ENCODE measurements at regions not wholly inside any gene's neighbourhood (a gene's known extent, or its start where the extent isn't known, plus 50 kb on each side); places are given as distances from the start of the nearest gene placed in this dataset.

DNA sequence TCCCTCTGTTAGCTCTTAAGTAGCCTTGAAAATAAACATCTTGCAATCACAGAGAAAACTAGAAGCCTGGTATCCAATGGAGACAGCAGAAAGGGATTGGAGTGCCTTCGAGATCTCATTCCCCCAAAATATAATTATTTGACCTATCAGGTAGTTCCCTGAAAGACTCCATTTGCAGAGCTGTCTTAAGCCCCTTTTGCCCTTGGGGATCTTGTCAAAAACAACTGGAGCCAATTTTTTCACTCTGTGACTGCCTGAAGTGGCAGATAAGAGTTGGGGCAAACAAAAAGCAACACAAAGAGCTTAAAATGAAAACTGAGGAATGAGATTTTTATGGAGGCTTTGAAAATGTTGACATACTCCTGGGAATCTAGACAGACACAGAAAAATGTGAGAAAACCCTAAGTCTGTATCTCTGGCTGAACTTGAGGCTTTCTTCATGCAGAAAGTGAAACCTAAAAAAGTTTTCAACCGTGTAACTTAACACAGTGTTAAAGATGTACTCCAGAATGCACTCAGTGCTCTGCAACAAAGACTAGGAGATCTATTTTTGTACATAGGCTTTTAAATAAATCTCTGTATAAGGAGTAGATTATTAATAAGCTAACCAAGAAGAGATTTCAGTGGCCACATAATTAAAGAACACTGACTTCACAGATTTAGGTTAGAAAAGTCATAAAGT is 971.1 kb upstream of the MAN1A1 start:
- CTCF ChIA-PET (ENCODE audit: low intra/inter-chr PET ratio), result no interaction called here
- BruUV-seq (replicated peaks), result no TSS peak
- WGBS (ENCODE audit: insufficient coverage, low coverage, missing lambda C conversion rate), result 2% methylated on average over 2 of the region's 2 CpGs
- no peaks in the 10 kb centered on the region for H4K20me1 ChIP-seq (replicated peaks; ENCODE audit: control insufficient read depth, insufficient read depth, low read length)
- in situ Hi-C loops (cut with MboI) (no loop called here), intact Hi-C loops (cut with micrococcal nuclease) (no loop called here)
- H3K27ac ChIP-seq (ENCODE audit: extremely low read depth, low read depth, low read length), result no peak overlapping the region
- POLR2A ChIA-PET, result no interaction called here
- H3K36me3 ChIP-seq (ENCODE audit: control insufficient read depth, insufficient read depth, low read length), result no peaks in the 10 kb centered on the region
- no peak overlapping the region for H3K4me2 ChIP-seq (ENCODE audit: insufficient read depth, low read length)
- H3K79me2 ChIP-seq (ENCODE audit: control insufficient read depth, insufficient read depth, low read length), result no peaks in the 10 kb centered on the region
- H3K4me1 ChIP-seq (replicated peaks in 1 of 2; ENCODE audit: control insufficient read depth in 2 of 2, insufficient read depth in 2 of 2, low read length in 2 of 2), result no peaks in the 10 kb centered on the region
- no peak overlapping the region for H2AFZ ChIP-seq (ENCODE audit: low read depth, low read length)
- DNase-seq (ENCODE audit: extremely low read depth in 1 of 4, low spot score in 3 of 4), result no peak
- H3K4me3 ChIP-seq, result no peak overlapping the region
- no peak for ATAC-seq
- H3K27me3 ChIP-seq (ENCODE audit: control insufficient read depth in 2 of 2, insufficient read depth in 2 of 2, low read length in 2 of 2), result no peaks in the 10 kb centered on the region
- H3K9me1 ChIP-seq (ENCODE audit: control insufficient read depth, insufficient read depth, low read length), result no peaks in the 10 kb centered on the region
- H3K9ac ChIP-seq (ENCODE audit: insufficient read depth in 1 of 2, low read depth in 2 of 2, low read length in 2 of 2), result no peak overlapping the region
- no peaks in the 10 kb centered on the region; the same call in 1 of the 2 replicates for H3K9me3 ChIP-seq (replicated peaks; ENCODE audit: control insufficient read depth, insufficient read depth, low read depth, low read length)
- FAIRE-seq, result no peak
- TF ChIP-seq ATF2 (CRISPR knock-in tag; IDR thresholded peaks at IDR 0.05) (no peak), BDP1 (IDR thresholded peaks at IDR 0.05; ENCODE audit: insufficient read depth, insufficient read length) (no peak), ZNF507 (tag; conservative IDR thresholded peaks at IDR 0.05) (no peak)

- 11% methylated on average over 1 of the region's 1 CpG for WGBS (ENCODE audit: insufficient coverage, low coverage, missing lambda C conversion rate)
- H3K4me1 ChIP-seq (replicated peaks in 1 of 2; ENCODE audit: control insufficient read depth in 2 of 2, insufficient read depth in 2 of 2, low read length in 2 of 2), result no peaks in the 10 kb centered on the region
- no peak for TF ChIP-seq NFE2 (IDR thresholded peaks at IDR 0.05; ENCODE audit: low read depth)
- no peak for TF ChIP-seq PPARD (CRISPR knock-in tag; IDR thresholded peaks at IDR 0.05)
- no peak for TF ChIP-seq MED1 (CRISPR knock-in tag; IDR thresholded peaks at IDR 0.05; ENCODE audit: borderline replicate concordance)
- no peak for TF ChIP-seq MYC (IDR thresholded peaks at IDR 0.05; ENCODE audit: low read depth, low read length)
- TF ChIP-seq MYC (CRISPR knock-in tag; IDR thresholded peaks at IDR 0.05; ENCODE audit: borderline replicate concordance, low read depth), result no peak
- no peak for TF ChIP-seq MAZ (CRISPR knock-in tag; conservative IDR thresholded peaks at IDR 0.05 in 1 of 2, IDR thresholded peaks at IDR 0.05 in 1 of 2)
- no peak for TF ChIP-seq CREB1 (IDR thresholded peaks at IDR 0.05)
- TF ChIP-seq CREB1 (CRISPR knock-in tag; IDR thresholded peaks at IDR 0.05), result no peak
- TF ChIP-seq ID3 (CRISPR knock-in tag; IDR thresholded peaks at IDR 0.05), result no peak
- TF ChIP-seq ID3 (tag; IDR thresholded peaks at IDR 0.05), result no peak
- TF ChIP-seq ZNF174 (CRISPR knock-in tag; IDR thresholded peaks at IDR 0.05), result no peak
- no peak for TF ChIP-seq NFYB (IDR thresholded peaks at IDR 0.05; ENCODE audit: extremely low read depth, insufficient read length)
- no peak for TF ChIP-seq ILF3 (IDR thresholded peaks at IDR 0.05; ENCODE audit: borderline replicate concordance)
- no peak for ATAC-seq
- H3K27me3 ChIP-seq (ENCODE audit: control insufficient read depth in 2 of 2, insufficient read depth in 2 of 2, low read length in 2 of 2), result no peaks in the 10 kb centered on the region
- no peak for DNase-seq (ENCODE audit: extremely low read depth in 1 of 4, low spot score in 3 of 4)
- no TSS peak for BruUV-seq (replicated peaks)
- ChIA-PET CTCF (ENCODE audit: low intra/inter-chr PET ratio) (no interaction called here), POLR2A (no interaction called here)
- H3K9me3 ChIP-seq (replicated peaks; ENCODE audit: control insufficient read depth, insufficient read depth, low read depth, low read length), result no peaks in the 10 kb centered on the region
- no peaks in the 10 kb centered on the region for H3K36me3 ChIP-seq (ENCODE audit: control insufficient read depth, insufficient read depth, low read length)
- H3K4me2 ChIP-seq (ENCODE audit: insufficient read depth, low read length), result no peak overlapping the region
- H4K20me1 ChIP-seq (replicated peaks; ENCODE audit: control insufficient read depth, insufficient read depth, low read length), result no peaks in the 10 kb centered on the region
- FAIRE-seq, result no peak
- no peaks in the 10 kb centered on the region for H3K79me2 ChIP-seq (ENCODE audit: control insufficient read depth, insufficient read depth, low read length)
- in situ Hi-C loops (cut with MboI) (no loop called here), intact Hi-C loops (cut with micrococcal nuclease) (no loop called here)
- no peak overlapping the region for H3K9ac ChIP-seq (ENCODE audit: insufficient read depth in 1 of 2, low read depth in 2 of 2, low read length in 2 of 2)
- H3K4me3 ChIP-seq, result no peak overlapping the region
- H3K27ac ChIP-seq (ENCODE audit: extremely low read depth, low read depth, low read length), result no peak overlapping the region
- no peak overlapping the region for H2AFZ ChIP-seq (ENCODE audit: low read depth, low read length)
- H3K9me1 ChIP-seq (ENCODE audit: control insufficient read depth, insufficient read depth, low read length), result no peaks in the 10 kb centered on the region
Observed at GRCh38 chr6:120304223-120304622, 954.7 kb upstream of the MAN1A1 start.
